Left lung (tissue), 4 donors: ENCODE measurements at regions not wholly inside any gene's neighbourhood (a gene's known extent, or its start where the extent isn't known, plus 50 kb on each side); places are given as distances from the start of the nearest gene placed in this dataset.

Source experiments
- ATAC-seq: fragments of 200-7000 bp; cut with Tn5 transposase; one replicate; pipeline ENCODE4 v1.9.1; 2020; ENCODE audit warnings: moderate library complexity
- DNase-seq, 4 donors: peaks; one replicate each; pipeline ENCODE4 v3.0.0-alpha.2; 2013 to 2020
- H3K27ac ChIP-seq, 2 donors: fragments of 200-600 bp; sonication (generic) in 1 of 2; one replicate each; pipeline versions ENCODE4 v1.5.0 to v1.8.0; 2020 to 2021
- H3K27me3 ChIP-seq, 2 donors: fragments of 200-600 bp; sonication (generic) in 1 of 2; one replicate each; pipeline versions ENCODE4 v1.5.0 to v1.8.0; 2020 to 2021
- H3K36me3 ChIP-seq, 2 donors: fragments of 200-600 bp; sonication (generic) in 1 of 2; one replicate each; pipeline versions ENCODE4 v1.5.0 to v1.8.0; 2020 to 2021
- H3K4me1 ChIP-seq, 2 donors: fragments of 200-600 bp; one replicate each; pipeline ENCODE4 v1.8.0; 2021
- H3K4me3 ChIP-seq, 2 donors: fragments of 200-600 bp; sonication (generic) in 1 of 2; one replicate each; pipeline versions ENCODE4 v1.5.0 to v1.8.0; 2020 to 2021; ENCODE audit warnings: mild to moderate bottlenecking in 1 of 2
- H3K9me3 ChIP-seq, 2 donors: fragments of 200-600 bp; sonication (generic) in 1 of 2; one replicate each; pipeline versions ENCODE4 v1.5.0 to v1.8.0; 2020 to 2021
- CTCF ChIP-seq, 2 donors: fragments of 200-600 bp; sonication (generic) in 1 of 2; IDR thresholded peaks; one replicate each; pipeline versions ENCODE4 v1.5.0 to v1.8.0; 2021; ENCODE audit warnings: antibody characterized with exemption in 2 of 2
- intact Hi-C, 2 donors: fragments of 100-400 bp; cut with DNase I; formaldehyde crosslinking; loops; one replicate each; pipeline versions ENCODE4 v1.11.2 to v1.14.2; 2022
- donor health status: DM: no; HTN: yes; CAD: no.
- donor health status: DM: no; HTN: no; CAD: no.

GRCh38 chr2:235144291-235144690 is 192.5 kb downstream of the SH3BP4 start:
- no peak for ATAC-seq
- H3K27ac ChIP-seq = no peak overlapping the region
- intact Hi-C loops = no loop called here

GRCh38 chr2:235146206-235146605 is 194.4 kb downstream of the SH3BP4 start:
- H3K4me3 ChIP-seq = no peak overlapping the region
- intact Hi-C loops = no loop called here
- no peak for ATAC-seq
- DNase-seq = no peak
- H3K9me3 ChIP-seq = no peaks in the 10 kb centered on the region
- H3K27me3 ChIP-seq = no peaks in the 10 kb centered on the region
- no peaks in the 10 kb centered on the region for H3K4me1 ChIP-seq
- TF ChIP-seq CTCF (IDR thresholded peaks at IDR 0.05) = no peak
- no peak overlapping the region for H3K27ac ChIP-seq
- H3K36me3 ChIP-seq = no peaks in the 10 kb centered on the region

More at GRCh38 chr2:235144291-235144690, 192.5 kb downstream of the SH3BP4 start:
- no peak for TF ChIP-seq CTCF (IDR thresholded peaks at IDR 0.05)
- no peak for DNase-seq
- Histone ChIP-seq H3K36me3 (no peaks in the 10 kb centered on the region), H3K9me3 (no peaks in the 10 kb centered on the region), H3K4me3 (no peak overlapping the region), H3K27me3 (no peaks in the 10 kb centered on the region), H3K4me1 (no peaks in the 10 kb centered on the region)

- no peak for ATAC-seq
Observed at GRCh38 chr2:235146871-235147565, 195.2 kb downstream of the SH3BP4 start.

GRCh38 chr2:235148201-235149170 is 196.7 kb downstream of the SH3BP4 start:
- intact Hi-C loops = no loop called here

More at GRCh38 chr2:235146871-235147565, 195.2 kb downstream of the SH3BP4 start:
- Histone ChIP-seq H3K9me3 (no peaks in the 10 kb centered on the region), H3K27me3 (no peaks in the 10 kb centered on the region), H3K4me3 (no peak overlapping the region), H3K36me3 (no peaks in the 10 kb centered on the region), H3K4me1 (no peaks in the 10 kb centered on the region), H3K27ac (no peak overlapping the region)
- intact Hi-C loops = no loop called here
- DNase-seq = no peak
- no peak for TF ChIP-seq CTCF (IDR thresholded peaks at IDR 0.05)

More at GRCh38 chr2:235148201-235149170, 196.7 kb downstream of the SH3BP4 start:
- Histone ChIP-seq H3K27ac (no peak overlapping the region), H3K9me3 (no peaks in the 10 kb centered on the region), H3K4me3 (no peak overlapping the region), H3K4me1 (no peaks in the 10 kb centered on the region), H3K27me3 (no peaks in the 10 kb centered on the region), H3K36me3 (no peaks in the 10 kb centered on the region)
- TF ChIP-seq CTCF (IDR thresholded peaks at IDR 0.05) = no peak
- ATAC-seq (no peak), DNase-seq (no peak)
